Stimulated activated CD8-positive, alpha-beta memory T cell treated with anti-CD3 and anti-CD28 coated beads, Interleukin-15, amount 100 ng/mL, for 1 hour (primary cell): ENCODE measurements at regions not wholly inside any gene's neighbourhood (a gene's known extent, or its start where the extent isn't known, plus 50 kb on each side); places are given as distances from the start of the nearest gene placed in this dataset.

Experiments used
- DNase-seq: peaks from one replicate; pipeline ENCODE4 v3.0.0-alpha.2; 2020; ENCODE audit warnings: low read depth

- no peak for DNase-seq
Observed at GRCh38 chr10:69741252-69741651, 60.5 kb upstream of the COL13A1 start.

DNA sequence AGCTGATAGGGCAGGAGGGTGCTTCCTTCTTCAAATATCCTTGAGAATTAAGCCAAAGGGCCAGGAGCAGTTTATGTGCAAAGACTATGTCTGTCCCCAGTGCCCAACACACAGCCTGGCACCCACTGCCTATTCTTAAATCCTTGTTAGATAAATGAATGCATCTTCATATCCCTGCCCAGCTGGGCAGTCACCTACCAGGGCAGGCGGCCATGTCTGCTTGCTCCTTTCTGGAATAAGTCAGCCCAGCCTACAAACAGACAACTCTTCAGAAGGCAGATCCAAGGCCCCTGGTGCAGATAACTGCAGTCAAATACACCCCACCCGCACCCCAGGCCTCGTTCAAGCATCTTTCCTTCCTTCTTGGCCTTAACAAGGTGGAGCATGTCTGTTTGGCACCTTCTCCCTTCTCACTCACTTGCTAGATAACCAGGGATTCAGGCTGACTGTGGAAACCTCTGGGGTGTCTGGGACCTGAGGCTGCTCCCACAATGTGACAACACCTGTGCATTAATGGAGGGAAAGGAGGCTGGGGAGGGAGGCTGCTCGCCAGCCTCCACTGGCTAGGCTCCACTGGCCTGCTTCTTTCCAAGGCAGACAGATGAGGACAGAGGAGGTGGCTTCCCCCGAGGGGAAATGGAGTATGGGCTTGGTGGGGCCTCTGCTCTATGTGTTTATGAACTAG is 59.9 kb upstream of the COL13A1 start:
- DNase-seq, result no peak

DNA sequence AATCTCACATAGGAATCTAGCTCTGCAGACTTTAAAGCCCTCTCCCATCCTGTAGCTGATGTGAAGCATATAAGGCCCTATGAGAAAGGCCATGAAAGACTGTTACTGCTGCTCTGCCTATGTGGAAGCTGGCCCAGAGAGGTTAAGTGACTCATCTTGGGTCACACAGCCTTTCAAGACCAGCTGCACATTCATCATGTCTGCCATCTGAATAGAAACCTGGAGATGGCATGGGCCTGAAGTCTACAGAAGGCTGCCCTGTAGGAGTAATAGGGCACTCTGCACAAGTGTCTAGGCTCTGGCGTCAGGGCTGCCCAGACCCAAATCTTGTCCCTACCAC is 59.4 kb upstream of the COL13A1 start:
- DNase-seq, result no peak

- no peak for DNase-seq
Observed at GRCh38 chr10:69742928-69743602, 58.6 kb upstream of the COL13A1 start.

GRCh38 chr10:69744971-69745370 is 56.7 kb upstream of the COL13A1 start:
- DNase-seq, result no peak

DNA sequence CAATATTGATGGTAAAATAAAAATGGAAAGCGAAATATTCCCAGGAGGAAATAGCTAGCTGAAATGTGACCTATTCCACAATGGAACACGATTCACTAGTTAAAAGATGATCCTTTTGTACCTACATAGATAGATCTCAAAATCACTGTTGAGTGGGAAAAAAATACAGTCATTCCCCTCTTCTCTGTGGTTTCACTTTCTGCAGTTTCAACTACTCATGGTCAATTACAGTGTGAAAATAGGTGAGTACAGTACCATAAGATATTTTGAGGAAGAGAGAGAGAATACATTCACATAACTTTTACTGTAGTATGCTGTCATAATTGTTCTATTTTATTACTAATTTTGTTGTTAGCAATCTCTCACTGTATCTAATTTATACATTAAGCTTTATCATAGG is 56.0 kb upstream of the COL13A1 start:
- DNase-seq, result no peak

DNA sequence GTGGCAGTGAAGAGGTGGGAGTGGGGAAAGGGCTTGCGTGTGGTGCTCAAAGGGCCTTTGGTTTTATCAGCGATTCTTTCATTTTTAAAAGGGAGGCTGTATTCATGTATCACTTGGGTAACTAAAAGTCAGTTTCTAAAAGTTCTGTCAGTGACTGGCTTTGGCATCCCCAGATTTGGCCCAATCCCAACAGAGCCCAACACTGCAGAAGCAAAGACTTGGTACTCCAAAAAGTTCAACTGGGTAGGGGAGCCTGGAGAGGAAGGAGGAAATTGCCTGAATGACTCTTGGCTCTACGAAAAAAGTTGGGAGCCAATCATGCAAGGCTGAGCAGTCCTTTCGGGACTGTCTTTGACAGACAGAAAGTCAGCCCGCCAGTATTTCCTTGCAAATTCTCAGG is 54.5 kb upstream of the COL13A1 start:
- DNase-seq, result no peak

DNA sequence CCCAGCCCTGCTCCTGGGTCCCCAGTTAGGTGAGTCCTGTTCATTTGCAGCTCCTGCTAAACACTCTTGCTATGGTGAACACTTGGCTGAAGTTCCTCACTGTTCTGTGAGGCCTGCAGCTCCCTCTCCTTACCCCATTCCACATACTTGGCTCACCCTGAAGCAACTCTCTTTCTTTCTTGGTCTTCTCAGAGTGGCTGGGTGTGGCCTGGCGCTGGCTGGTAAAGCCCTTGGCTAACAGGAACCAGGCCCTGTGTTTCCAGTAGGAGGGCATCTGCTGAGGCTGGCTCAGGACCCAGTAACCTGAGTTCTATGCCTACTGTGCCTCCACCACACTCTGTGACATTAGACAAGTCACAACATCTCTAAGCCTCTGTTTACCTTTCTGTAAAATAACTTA is 53.1 kb upstream of the COL13A1 start:
- DNase-seq, result no peak

DNA sequence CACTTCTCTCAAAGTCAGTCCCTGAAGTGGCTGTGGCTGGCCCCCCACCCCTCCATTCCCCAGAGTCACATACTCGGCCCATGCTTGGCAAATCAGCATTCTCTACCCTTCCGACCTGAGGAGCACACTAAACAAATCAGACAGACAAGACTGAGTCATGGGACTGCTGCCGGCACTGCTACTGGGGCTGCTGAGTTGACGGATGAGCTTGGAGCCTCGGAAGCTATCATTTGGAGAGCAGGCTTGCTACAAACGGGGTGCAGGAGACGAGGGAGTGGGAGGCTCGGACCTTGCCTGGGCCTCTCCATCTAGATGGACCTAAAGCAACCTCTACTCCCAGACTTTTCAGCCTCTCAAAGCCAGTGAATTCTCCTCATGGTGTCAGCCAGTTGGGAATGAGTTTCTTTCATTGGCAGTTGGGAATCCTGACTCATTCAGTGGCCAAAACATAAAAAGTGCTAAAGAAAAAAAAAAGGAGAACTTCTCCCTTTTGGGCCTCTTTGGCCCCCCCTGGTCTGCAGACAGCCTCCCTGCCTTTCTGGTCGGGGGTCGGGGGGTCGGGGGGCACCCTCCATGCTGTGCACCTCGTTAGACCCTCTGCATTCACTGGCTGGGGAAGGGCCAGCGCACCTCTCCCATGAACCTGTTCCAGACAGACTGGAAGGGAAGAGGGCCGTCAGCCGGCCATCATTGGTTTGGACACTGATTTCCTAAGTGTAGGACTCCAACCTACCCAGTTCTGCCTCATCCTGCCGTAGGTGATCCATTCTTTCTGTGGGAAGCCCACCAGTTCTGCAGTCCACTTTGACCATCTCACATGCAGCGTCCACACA is 52.3 kb upstream of the COL13A1 start:
- no peak for DNase-seq

DNA sequence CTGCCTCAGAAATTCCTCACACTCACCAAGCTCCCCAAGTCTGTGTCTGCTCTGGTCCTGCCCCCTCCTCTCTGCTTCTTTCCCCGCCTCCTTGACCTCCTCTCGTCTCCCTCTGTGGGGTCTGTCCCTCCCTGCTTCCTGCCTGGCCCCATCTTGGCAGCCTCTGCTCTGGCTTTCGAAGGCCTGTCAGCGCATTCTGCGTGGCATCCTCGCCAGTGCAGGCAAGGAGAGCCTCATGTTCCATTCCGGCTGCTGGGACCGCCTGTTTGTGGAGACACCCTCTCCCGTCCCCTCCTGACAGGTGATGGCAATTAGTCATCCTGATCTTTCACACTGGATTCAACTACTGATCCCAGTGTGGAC is 51.7 kb upstream of the COL13A1 start:
- no peak for DNase-seq

DNA sequence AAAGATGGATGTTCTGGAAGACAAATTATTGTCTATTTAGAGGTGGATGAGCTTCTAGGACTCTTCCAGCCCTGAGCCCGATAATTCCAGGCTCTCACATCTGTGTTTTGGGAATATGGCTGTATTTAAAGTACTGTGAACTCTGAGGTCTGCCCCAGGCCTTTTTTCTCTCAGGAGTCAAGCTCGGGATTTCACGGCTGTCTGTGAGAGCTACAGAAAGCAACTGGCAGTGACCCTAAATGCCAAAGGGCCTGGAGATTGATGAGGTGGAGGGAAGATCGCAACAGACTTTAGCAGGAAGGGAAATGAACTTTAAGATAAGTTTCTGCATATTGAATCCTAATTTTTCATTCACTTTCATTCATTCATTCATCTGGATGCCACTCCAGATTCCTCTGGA is 51.0 kb upstream of the COL13A1 start:
- DNase-seq, result no peak

DNA sequence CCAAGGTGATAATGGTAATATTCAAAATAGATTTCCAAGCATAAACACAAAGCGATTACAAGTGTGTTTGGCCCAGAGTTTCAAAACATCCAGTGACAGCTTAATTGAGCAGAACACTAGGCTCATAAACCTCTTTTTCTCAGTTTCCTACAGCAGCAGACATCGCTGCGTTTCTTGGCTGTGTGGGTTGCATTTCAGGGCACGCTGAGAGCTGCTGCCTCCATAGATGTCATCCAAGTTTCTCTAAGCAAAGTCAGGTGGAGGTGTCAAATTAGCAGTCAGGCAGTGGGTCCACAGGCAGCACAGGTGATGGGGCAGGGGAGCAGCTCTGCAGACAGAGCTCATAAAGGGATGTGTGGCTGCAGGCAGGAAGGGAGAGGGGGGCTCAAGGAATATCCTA is 50.5 kb upstream of the COL13A1 start:
- DNase-seq, result no peak
